Tibial nerve (tissue), 4 donors: ENCODE measurements at regions not wholly inside any gene's neighbourhood (a gene's known extent, or its start where the extent isn't known, plus 50 kb on each side); places are given as distances from the start of the nearest gene placed in this dataset.

ENCODE experiments used
- EP300 ChIP-seq, 2 donors: sonication (generic); formaldehyde crosslinking; IDR thresholded peaks; one replicate each; pipeline ENCODE4 v1.6.1; 2017; ENCODE audit warnings: antibody characterized with exemption in 2 of 2, mild to moderate bottlenecking in 1 of 2
- POLR2A ChIP-seq, 2 donors: fragments of 450-650 bp; IDR thresholded peaks; one replicate each; pipeline ENCODE4 v1.6.1; 2017; ENCODE audit warnings: antibody characterized with exemption in 2 of 2, mild to moderate bottlenecking in 2 of 2, moderate library complexity in 2 of 2
- TF ChIP-seq, protein P1 (sequence below), 5 experiments: fragments of 200-600 bp in 3 of 5; fragments of 450-650 bp in 2 of 5; sonication (generic) in 3 of 5; IDR thresholded peaks; one replicate each; pipeline ENCODE4 v1.5.1; 2016 to 2019; ENCODE audit warnings: antibody characterized with exemption in 5 of 5, mild to moderate bottlenecking in 3 of 5, moderate library complexity in 2 of 5

DNA sequence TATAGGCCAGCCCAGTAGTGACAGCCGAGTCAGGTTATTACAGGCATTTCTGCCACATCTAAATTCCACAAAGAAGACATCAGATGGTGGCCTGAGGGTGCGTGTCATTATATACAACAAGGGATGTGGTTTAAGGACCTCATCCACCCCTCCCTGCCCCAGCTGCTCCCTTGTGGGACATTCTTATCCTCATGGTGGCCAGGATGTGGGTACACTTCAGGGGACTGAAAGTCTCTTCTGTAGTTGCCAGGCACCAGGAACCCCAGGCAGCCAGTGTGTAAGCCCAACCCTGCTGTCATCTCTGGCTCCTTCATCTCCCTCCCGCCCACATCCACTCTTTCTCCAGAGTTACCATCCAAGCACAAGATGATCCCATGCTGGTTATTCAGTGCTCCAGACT lies 224.9 kb upstream of the TOPAZ1 start:
- TF ChIP-seq, protein P1, sequence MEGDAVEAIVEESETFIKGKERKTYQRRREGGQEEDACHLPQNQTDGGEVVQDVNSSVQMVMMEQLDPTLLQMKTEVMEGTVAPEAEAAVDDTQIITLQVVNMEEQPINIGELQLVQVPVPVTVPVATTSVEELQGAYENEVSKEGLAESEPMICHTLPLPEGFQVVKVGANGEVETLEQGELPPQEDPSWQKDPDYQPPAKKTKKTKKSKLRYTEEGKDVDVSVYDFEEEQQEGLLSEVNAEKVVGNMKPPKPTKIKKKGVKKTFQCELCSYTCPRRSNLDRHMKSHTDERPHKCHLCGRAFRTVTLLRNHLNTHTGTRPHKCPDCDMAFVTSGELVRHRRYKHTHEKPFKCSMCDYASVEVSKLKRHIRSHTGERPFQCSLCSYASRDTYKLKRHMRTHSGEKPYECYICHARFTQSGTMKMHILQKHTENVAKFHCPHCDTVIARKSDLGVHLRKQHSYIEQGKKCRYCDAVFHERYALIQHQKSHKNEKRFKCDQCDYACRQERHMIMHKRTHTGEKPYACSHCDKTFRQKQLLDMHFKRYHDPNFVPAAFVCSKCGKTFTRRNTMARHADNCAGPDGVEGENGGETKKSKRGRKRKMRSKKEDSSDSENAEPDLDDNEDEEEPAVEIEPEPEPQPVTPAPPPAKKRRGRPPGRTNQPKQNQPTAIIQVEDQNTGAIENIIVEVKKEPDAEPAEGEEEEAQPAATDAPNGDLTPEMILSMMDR (IDR thresholded peaks at IDR 0.05), result no peak
- no peak for TF ChIP-seq POLR2A (IDR thresholded peaks at IDR 0.05)
- TF ChIP-seq EP300 (IDR thresholded peaks at IDR 0.05), result no peak
